C4-2B (cell line): ENCODE measurements at regions not wholly inside any gene's neighbourhood (a gene's known extent, or its start where the extent isn't known, plus 50 kb on each side); places are given as distances from the start of the nearest gene placed in this dataset.

ENCODE experiments used
- H3K27ac ChIP-seq: fragments of 450-650 bp; 2 replicates; pipeline ENCODE4 v1.5.1; 2017
- ZFX ChIP-seq: fragments of 450-650 bp; IDR thresholded peaks from 2 replicates; pipeline ENCODE4 v1.6.1; 2017
- TF ChIP-seq, protein P1 (sequence below): fragments of 450-650 bp; conservative IDR thresholded peaks from 2 replicates; pipeline ENCODE4 v1.5.1; 2017; ENCODE audit warnings: mild to moderate bottlenecking

DNA sequence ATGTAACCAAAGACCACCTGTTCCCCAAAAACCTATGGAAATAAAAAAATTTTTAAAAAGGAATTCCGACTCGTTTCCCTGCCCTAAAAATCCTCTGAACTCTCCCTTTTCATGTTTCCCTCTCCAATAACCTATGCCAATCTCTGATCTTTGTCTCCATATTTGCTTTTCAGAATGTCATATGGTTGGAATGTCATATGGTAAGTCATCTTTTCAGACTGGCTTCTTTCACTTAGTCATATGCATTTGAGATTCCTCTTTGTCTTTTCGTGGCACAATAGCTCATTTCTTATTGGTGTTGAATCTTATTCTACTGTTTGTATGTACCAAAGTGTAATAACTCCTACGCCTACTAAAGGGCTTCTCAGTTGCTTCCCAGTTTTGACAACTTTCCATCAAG lies 117.5 kb downstream of the BACH1 start:
- no peak overlapping the region for H3K27ac ChIP-seq
- TF ChIP-seq, protein P1, sequence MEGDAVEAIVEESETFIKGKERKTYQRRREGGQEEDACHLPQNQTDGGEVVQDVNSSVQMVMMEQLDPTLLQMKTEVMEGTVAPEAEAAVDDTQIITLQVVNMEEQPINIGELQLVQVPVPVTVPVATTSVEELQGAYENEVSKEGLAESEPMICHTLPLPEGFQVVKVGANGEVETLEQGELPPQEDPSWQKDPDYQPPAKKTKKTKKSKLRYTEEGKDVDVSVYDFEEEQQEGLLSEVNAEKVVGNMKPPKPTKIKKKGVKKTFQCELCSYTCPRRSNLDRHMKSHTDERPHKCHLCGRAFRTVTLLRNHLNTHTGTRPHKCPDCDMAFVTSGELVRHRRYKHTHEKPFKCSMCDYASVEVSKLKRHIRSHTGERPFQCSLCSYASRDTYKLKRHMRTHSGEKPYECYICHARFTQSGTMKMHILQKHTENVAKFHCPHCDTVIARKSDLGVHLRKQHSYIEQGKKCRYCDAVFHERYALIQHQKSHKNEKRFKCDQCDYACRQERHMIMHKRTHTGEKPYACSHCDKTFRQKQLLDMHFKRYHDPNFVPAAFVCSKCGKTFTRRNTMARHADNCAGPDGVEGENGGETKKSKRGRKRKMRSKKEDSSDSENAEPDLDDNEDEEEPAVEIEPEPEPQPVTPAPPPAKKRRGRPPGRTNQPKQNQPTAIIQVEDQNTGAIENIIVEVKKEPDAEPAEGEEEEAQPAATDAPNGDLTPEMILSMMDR, result no peak
- TF ChIP-seq ZFX, result no peak

DNA sequence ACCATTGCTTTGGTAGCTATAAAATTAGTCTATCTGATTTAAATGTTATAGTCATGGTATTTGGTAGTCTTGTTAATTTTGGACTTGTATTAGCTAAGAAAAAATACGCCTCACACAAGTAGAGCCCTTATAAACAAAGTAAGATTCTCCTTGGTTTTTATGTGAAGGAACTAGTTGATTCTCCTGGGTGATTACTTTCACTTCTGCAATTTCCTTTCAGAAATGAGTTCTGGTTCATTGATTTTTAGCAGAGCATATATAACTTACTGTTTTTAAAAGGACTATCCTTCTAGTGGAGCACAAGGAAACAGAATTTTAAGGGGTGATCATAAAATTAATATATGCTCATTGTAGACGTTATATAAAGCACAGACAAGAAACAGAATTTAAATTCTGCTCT lies 120.1 kb downstream of the BACH1 start:
- TF ChIP-seq ZFX, result no peak
- TF ChIP-seq, protein P1, result no peak

DNA sequence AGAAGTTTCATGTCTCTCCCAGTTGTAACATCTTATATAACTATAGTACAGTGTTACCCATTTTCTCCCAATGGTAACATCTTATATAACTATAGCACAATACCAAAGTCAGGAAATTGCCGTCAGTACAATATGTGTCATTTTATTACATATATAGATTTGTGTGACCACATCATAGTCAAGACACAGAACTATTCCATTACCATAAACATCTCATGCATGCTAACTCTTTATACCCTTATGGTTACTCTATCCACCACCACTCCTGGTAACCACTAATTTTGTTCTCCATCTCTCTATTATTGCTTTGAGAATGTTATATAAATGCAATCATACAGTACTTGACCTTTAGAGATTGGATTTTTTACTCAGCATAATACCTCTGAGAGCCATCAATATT lies 120.7 kb downstream of the BACH1 start:
- TF ChIP-seq ZFX, result no peak
- TF ChIP-seq, protein P1, result no peak
- H3K27ac ChIP-seq, result no peak overlapping the region

More for the DNA sequence above, 120.1 kb downstream of the BACH1 start:
- H3K27ac ChIP-seq, result no peak overlapping the region

DNA sequence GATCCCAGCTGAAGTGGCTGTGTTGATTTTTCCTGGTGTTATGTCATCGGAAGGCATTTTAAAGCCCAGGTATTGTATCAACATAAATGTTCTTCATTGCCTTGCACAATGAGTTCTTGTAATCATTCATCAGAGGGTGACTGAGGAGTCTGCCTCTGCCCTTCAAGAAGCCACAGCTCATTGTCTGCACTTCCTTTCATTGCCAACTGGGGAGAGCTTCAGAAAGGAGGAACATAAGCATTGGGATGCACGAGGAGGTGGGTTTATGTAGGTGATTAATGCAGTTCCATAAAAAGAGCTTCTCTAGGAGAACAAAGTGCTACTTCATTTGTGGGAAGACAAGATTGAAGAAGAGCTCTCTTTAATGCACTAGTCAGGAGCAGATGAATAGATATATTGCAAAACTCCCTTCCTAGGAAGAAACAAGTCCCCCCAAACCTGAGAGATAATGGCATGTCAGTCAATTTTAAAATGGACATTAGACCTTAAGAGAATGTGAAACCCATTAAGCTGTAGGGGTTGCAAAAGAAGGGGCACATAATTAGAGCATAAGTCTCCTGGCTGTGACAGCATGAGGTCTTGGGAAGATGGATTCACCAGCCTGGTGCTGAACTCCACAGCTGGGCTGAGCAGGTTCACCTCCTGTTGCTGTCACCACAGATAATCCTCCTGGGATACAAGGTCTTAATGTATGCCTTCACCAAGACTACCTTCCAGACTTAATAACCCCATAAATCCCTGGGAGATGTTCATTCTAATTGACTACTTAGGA lies 124.6 kb downstream of the BACH1 start:
- TF ChIP-seq ZFX, result no peak
- TF ChIP-seq, protein P1, result no peak

DNA sequence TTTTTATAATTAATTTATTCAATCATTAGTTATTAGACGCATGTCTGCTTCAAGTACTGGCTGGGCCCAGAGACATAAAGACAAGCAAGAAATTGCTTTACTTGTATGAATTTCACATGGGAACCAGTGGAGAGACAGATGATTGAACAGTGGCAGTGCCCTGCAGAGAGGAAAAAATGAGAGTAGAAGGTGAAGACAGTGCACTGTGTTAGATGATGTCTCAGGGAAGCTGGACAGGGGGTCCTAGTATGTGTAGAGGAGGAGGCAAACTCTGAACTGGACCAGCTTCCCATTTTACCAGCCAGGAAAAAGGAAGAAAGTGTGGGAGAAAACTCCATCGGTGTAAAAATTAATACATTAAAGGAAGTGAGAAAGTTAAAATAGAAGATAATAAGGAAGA lies 126.0 kb downstream of the BACH1 start:
- no peak overlapping the region for H3K27ac ChIP-seq
- TF ChIP-seq, protein P1, result no peak
- TF ChIP-seq ZFX, result no peak

More for the DNA sequence above, 124.6 kb downstream of the BACH1 start:
- H3K27ac ChIP-seq, result no peak overlapping the region

DNA sequence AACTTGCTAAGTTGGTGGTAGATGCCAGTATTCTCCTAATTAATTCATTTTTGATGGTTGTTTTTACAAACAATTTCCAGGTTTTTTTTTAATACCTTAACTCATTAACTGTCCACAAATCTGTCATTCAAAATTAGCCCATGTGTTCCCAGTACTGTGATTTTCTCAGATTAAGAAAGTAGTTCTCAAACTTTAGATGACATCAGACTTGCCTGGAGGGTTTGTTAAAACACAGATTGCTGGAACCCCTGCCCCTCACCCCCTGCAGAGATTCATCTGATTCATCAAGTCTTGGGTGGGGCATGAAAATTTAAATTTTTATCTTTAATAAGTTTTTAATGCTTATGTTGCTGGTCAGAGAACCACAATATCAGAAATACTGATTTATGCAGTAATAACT lies 130.5 kb downstream of the BACH1 start:
- H3K27ac ChIP-seq, result no peak overlapping the region
- no peak for TF ChIP-seq ZFX

DNA sequence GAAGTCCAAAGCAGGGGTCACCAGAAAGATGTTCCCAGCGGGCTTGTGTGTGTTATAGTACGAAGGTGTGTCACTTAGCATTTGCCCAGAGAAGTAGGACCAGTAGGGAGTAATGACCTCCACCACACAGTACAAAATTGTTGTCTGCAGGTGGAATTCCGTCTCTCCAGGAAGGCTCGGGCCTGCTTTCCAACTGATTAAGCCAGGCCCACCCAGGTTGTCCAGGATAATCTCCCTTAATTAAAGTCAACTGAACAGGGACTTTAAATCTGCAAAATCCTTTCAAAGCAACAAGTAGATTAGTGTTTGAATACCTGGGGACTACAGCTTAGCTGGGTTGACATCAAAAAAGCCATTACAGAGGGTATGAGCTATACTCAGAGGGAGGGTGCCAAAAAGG lies 131.3 kb downstream of the BACH1 start:
- TF ChIP-seq ZFX, result no peak
- H3K27ac ChIP-seq, result no peak overlapping the region

DNA sequence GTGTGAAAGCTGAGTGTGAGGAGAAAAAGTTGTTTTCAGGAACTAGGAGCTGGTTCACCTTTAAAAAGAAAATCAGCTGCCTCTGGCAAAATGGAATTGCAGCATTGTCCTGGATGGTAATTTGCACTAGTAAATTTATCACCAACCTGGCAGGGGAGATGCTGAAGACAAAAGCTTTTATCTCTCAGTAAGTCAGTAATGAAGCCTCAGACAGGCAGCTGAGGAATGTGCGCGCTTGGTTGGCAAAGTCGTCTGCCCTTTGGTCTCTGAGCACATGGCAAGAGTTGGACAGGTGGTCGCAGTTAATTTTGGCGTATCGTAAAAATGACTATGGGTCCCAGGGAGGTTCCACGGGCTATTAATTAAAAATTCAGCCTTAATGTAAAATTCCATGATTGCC lies 131.9 kb downstream of the BACH1 start:
- H3K27ac ChIP-seq, result no peak overlapping the region
- TF ChIP-seq, protein P1, result no peak
- TF ChIP-seq ZFX, result no peak
